ENCODE measurements at regions not wholly inside any gene's neighbourhood (a gene's known extent, or its start where the extent isn't known, plus 50 kb on each side); places are given as distances from the start of the nearest gene placed in this dataset.

DNA sequence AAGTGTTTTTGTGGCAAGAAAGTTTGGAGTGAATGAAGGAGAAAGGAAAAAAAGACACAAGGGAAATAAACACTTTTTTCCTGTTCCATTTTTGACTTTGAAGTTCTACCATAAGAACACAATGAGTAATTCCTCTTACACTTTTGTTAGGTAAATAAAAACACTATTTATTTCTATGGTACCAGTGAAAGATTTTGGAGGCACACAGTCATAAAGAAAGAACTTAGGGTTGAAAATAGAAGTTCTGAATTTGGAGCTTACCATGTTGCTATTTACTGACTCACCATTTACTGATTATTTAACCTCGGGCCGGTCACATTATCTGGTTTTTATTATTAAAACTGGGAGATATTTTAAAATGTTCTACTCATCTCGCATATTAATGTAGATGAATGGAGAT is 367.8 kb downstream of the TLE1 start:
- intact Hi-C loops (cut with DNase I), result no loop called here
- Histone ChIP-seq H3K27ac (no peak overlapping the region), H3K36me3 (ENCODE audit: insufficient read depth in 1 of 2, low read depth in 1 of 2) (no peaks in the 10 kb centered on the region), H3K4me3 (no peak overlapping the region), H3K27me3 (ENCODE audit: insufficient read depth in 3 of 3, low read length in 2 of 3) (no peaks in the 10 kb centered on the region), H3K4me1 (no peaks in the 10 kb centered on the region), H3K9me3 (peaks cover 7% of the 10 kb centered on the region)
- WGBS, 3 donors, result 82 to 83% (median 83%) methylated on average over 3 of the region's 3 CpGs
- TF ChIP-seq CTCF (IDR thresholded peaks at IDR 0.05), result no peak
- DNase-seq, result no peak
- ATAC-seq, result no peak

GRCh38 chr9:81320909-81321482 is 368.4 kb downstream of the TLE1 start:
- ATAC-seq (no peak), DNase-seq (no peak)
- Histone ChIP-seq H3K4me1 (no peaks in the 10 kb centered on the region), H3K4me3 (no peak overlapping the region), H3K27ac (no peak overlapping the region), H3K27me3 (ENCODE audit: insufficient read depth in 3 of 3, low read length in 2 of 3) (no peaks in the 10 kb centered on the region), H3K9me3 (peaks cover 7% of the 10 kb centered on the region), H3K36me3 (ENCODE audit: insufficient read depth in 1 of 2, low read depth in 1 of 2) (no peaks in the 10 kb centered on the region)
- intact Hi-C loops (cut with DNase I), result no loop called here
- no peak for TF ChIP-seq CTCF (IDR thresholded peaks at IDR 0.05)
- 59 to 69% (median 67%) methylated on average over 4 of the region's 4 CpGs for WGBS, 3 donors

DNA sequence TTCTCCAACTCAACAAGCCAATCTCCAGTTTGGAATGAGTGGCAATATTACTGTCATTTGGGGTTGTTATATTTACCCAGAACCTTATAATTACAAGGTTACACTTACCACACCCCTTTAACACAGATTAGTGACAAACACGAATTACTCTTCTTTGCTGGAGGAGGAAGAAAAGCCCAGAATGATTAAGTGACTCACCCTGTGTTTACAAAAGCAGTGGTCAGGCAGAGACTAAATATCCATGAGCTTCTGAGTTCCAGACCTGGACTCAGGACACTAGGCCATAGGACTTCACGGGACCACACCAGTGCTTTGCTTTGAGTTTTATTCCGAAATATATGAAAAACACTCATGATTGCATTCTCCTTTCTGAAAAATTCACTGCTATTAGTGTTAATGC is 370.8 kb downstream of the TLE1 start:
- no peak overlapping the region for H3K4me3 ChIP-seq
- H3K36me3 ChIP-seq (ENCODE audit: insufficient read depth in 1 of 2, low read depth in 1 of 2), result no peaks in the 10 kb centered on the region
- no peak for TF ChIP-seq CTCF (IDR thresholded peaks at IDR 0.05)
- H3K4me1 ChIP-seq, result no peaks in the 10 kb centered on the region
- DNase-seq, result no peak
- no peaks in the 10 kb centered on the region for H3K27me3 ChIP-seq (ENCODE audit: insufficient read depth in 3 of 3, low read length in 2 of 3)
- H3K9me3 ChIP-seq, result peaks cover under 1% of the 10 kb centered on the region
- no peak for ATAC-seq
- 83 to 84% (median 84%) methylated on average over 3 of the region's 3 CpGs for WGBS, 3 donors
- intact Hi-C loops (cut with DNase I), result no loop called here
- H3K27ac ChIP-seq, result no peak overlapping the region

GRCh38 chr9:81317939-81318338 is 371.4 kb downstream of the TLE1 start:
- WGBS, 3 donors, result 81 to 88% (median 83%) methylated on average over 7 of the region's 7 CpGs

More at GRCh38 chr9:81317939-81318338, 371.4 kb downstream of the TLE1 start:
- Histone ChIP-seq H3K27me3 (ENCODE audit: insufficient read depth in 3 of 3, low read length in 2 of 3) (no peaks in the 10 kb centered on the region), H3K4me3 (no peak overlapping the region), H3K36me3 (ENCODE audit: insufficient read depth in 1 of 2, low read depth in 1 of 2) (no peaks in the 10 kb centered on the region), H3K4me1 (no peaks in the 10 kb centered on the region), H3K27ac (no peak overlapping the region), H3K9me3 (no peaks in the 10 kb centered on the region)
- no peak for TF ChIP-seq CTCF (IDR thresholded peaks at IDR 0.05)
- intact Hi-C loops (cut with DNase I), result no loop called here
- ATAC-seq, result no peak
- DNase-seq, result no peak
